ENCODE measurements at regions not wholly inside any gene's neighbourhood (a gene's known extent, or its start where the extent isn't known, plus 50 kb on each side); places are given as distances from the start of the nearest gene placed in this dataset.

GRCh38 chr2:108189316-108189715, 50.5 kb upstream of the SULT1C3 start:
- no peaks in the 10 kb centered on the region for H3K9me3 ChIP-seq (ENCODE audit: control insufficient read depth in 2 of 3, insufficient read depth in 1 of 3, low read length in 3 of 3)
- no peaks in the 10 kb centered on the region for H3K27me3 ChIP-seq (ENCODE audit: control insufficient read depth, insufficient read depth, low read length)
- no peak overlapping the region for H3K27ac ChIP-seq (ENCODE audit: low read depth in 2 of 2, low read length in 2 of 2)
- H3K36me3 ChIP-seq (ENCODE audit: control insufficient read depth in 2 of 3, insufficient read depth in 3 of 3, low read length in 3 of 3), result no peaks in the 10 kb centered on the region
- no peak for TF ChIP-seq CTCF (IDR thresholded peaks at IDR 0.05; ENCODE audit: borderline replicate concordance, extremely low read depth, insufficient read depth)
- no peak overlapping the region for H3K4me3 ChIP-seq (ENCODE audit: low read length in 3 of 3)
- H3K4me1 ChIP-seq (ENCODE audit: control insufficient read depth in 2 of 3, insufficient read depth in 2 of 3, low read depth in 1 of 3, low read length in 3 of 3), result no peaks in the 10 kb centered on the region
- intact Hi-C loops (cut with DNase I), result no loop called here
- no peak overlapping the region for H3K9ac ChIP-seq (ENCODE audit: low read length in 3 of 3)
- DNase-seq (peak in 2 of 5 donors; percentile 14 to 15), FAIRE-seq (no peak)

All from kidney (tissue), 13 donors.